SU-DHL-6 (cell line): ENCODE measurements at regions not wholly inside any gene's neighbourhood (a gene's known extent, or its start where the extent isn't known, plus 50 kb on each side); places are given as distances from the start of the nearest gene placed in this dataset.

Source experiments
- H2AFZ ChIP-seq: fragments of 200-600 bp; sonication (generic); 2 replicates; pipeline ENCODE4 v1.6.1; 2014; ENCODE audit warnings: low read depth, mild to moderate bottlenecking, moderate library complexity, mixed read lengths, antibody characterized with exemption, low read length; ENCODE audit not compliant: severe bottlenecking
- H3F3A ChIP-seq: fragments of 200-600 bp; shearing (Covaris generic); 2 replicates; pipeline ENCODE4 v1.6.0; 2016; ENCODE audit warnings: antibody characterized with exemption, mild to moderate bottlenecking; ENCODE audit not compliant: insufficient read depth
- H3K27ac ChIP-seq: fragments of 200-600 bp; sonication (generic); 2 replicates; pipeline ENCODE4 v1.5.1; 2016; ENCODE audit warnings: low read depth, mild to moderate bottlenecking, low read length, moderate library complexity, mixed read lengths
- H3K27me3 ChIP-seq: fragments of 200-600 bp; sonication (generic), shearing (Covaris generic); 2 replicates; pipeline ENCODE4 v1.6.0; 2014; ENCODE audit warnings: mild to moderate bottlenecking, low read length
- H3K36me3 ChIP-seq: fragments of 200-600 bp; sonication (generic); 2 replicates; pipeline ENCODE4 v1.6.1; 2014; ENCODE audit warnings: mild to moderate bottlenecking, low read length, mixed read lengths
- H3K4me2 ChIP-seq: fragments of 300-600, 200-600 bp; shearing (Covaris generic), sonication (generic); 2 replicates; pipeline ENCODE4 v1.6.0; 2014; ENCODE audit warnings: low read length, low read depth, mild to moderate bottlenecking; ENCODE audit not compliant: poor library complexity, severe bottlenecking
- H3K4me3 ChIP-seq: fragments of 200-600 bp; sonication (generic); 2 replicates; pipeline ENCODE4 v1.5.1; 2014; ENCODE audit warnings: antibody characterized with exemption, low read length, mild to moderate bottlenecking, mixed read lengths; ENCODE audit not compliant: insufficient read depth, poor library complexity, severe bottlenecking
- H3K79me2 ChIP-seq: fragments of 200-600 bp; sonication (generic); 2 replicates; pipeline ENCODE4 v1.6.1; 2014; ENCODE audit warnings: mild to moderate bottlenecking, low read length, moderate library complexity; ENCODE audit not compliant: insufficient read depth
- H3K9ac ChIP-seq: fragments of 200-600 bp; sonication (generic); 2 replicates; pipeline ENCODE4 v1.7.0; 2014; ENCODE audit warnings: mild to moderate bottlenecking, low read length
- H3K9me2 ChIP-seq: fragments of 200-600 bp; sonication (generic); replicated peaks from 2 replicates; pipeline ENCODE4 v1.6.1; 2014; ENCODE audit warnings: low read length; ENCODE audit not compliant: insufficient read depth
- H3K9me3 ChIP-seq: fragments of 200-600 bp; sonication (generic); 2 replicates; pipeline ENCODE4 v1.6.1; 2014; ENCODE audit warnings: low read length, mixed read lengths; ENCODE audit not compliant: insufficient read depth
- H4K20me1 ChIP-seq: fragments of 200-600 bp; sonication (generic); 2 replicates; pipeline ENCODE4 v1.6.1; 2014; ENCODE audit warnings: low read depth, mild to moderate bottlenecking, antibody characterized with exemption, low read length, moderate library complexity, mixed read lengths
- EZH2phosphoT487 ChIP-seq: fragments of 200-600 bp; sonication (generic), shearing (Covaris generic); conservative IDR thresholded peaks from 2 replicates; pipeline ENCODE4 v1.6.1; 2018; ENCODE audit warnings: mild to moderate bottlenecking, antibody characterized with exemption, low read length, moderate library complexity, mixed read lengths
- TF ChIP-seq, protein P1 (sequence below): fragments of 200-600 bp; sonication (generic); IDR thresholded peaks from one replicate; pipeline ENCODE4 v1.5.1; 2017; ENCODE audit warnings: antibody characterized with exemption, mild to moderate bottlenecking, low read length, moderate library complexity; ENCODE audit not compliant: insufficient read depth, poor library complexity, severe bottlenecking

- TF ChIP-seq EZH2phosphoT487: no peak
- TF ChIP-seq, protein P1, sequence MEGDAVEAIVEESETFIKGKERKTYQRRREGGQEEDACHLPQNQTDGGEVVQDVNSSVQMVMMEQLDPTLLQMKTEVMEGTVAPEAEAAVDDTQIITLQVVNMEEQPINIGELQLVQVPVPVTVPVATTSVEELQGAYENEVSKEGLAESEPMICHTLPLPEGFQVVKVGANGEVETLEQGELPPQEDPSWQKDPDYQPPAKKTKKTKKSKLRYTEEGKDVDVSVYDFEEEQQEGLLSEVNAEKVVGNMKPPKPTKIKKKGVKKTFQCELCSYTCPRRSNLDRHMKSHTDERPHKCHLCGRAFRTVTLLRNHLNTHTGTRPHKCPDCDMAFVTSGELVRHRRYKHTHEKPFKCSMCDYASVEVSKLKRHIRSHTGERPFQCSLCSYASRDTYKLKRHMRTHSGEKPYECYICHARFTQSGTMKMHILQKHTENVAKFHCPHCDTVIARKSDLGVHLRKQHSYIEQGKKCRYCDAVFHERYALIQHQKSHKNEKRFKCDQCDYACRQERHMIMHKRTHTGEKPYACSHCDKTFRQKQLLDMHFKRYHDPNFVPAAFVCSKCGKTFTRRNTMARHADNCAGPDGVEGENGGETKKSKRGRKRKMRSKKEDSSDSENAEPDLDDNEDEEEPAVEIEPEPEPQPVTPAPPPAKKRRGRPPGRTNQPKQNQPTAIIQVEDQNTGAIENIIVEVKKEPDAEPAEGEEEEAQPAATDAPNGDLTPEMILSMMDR: no peak
- H3K36me3 ChIP-seq: no peaks in the 10 kb centered on the region
- no peak overlapping the region for H3K4me3 ChIP-seq
- H4K20me1 ChIP-seq: no peaks in the 10 kb centered on the region
- H3K9me2 ChIP-seq: no peaks in the 10 kb centered on the region
- H3K79me2 ChIP-seq: no peaks in the 10 kb centered on the region
- no peaks in the 10 kb centered on the region for H3K27me3 ChIP-seq
- H3F3A ChIP-seq: no peaks in the 10 kb centered on the region
- no peak overlapping the region for H3K4me2 ChIP-seq
- no peak overlapping the region for H3K9ac ChIP-seq
- H3K9me3 ChIP-seq: no peaks in the 10 kb centered on the region
- H2AFZ ChIP-seq: no peak overlapping the region
- H3K27ac ChIP-seq: no peak overlapping the region
Observed at GRCh38 chr13:84433024-84433423, 550.8 kb upstream of the SLITRK1 start.

- no peak overlapping the region for H3K4me2 ChIP-seq
- no peaks in the 10 kb centered on the region for H3K9me3 ChIP-seq
Observed at GRCh38 chr13:84431646-84432045, 549.4 kb upstream of the SLITRK1 start.

DNA sequence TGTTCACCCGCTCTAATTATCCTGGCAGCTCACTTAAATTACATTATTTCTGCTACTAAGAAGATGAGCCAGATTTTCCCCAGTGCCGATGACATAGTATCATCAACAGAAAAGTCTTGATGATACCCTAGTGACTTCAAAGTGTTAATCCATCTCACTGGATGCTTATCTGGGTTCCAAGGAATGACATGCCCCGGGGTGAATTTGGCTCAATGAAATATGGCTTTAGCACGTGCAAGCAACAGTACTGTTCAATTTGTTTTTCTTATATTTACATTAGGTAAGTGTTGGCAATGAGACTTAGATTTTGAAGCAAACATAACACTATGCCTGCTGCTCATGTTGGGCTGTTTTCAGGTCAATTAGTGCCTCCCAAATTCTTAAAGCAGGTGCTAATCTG is 548.2 kb upstream of the SLITRK1 start:
- TF ChIP-seq, protein P1: no peak
- TF ChIP-seq EZH2phosphoT487: no peak
- Histone ChIP-seq H3K9ac (no peak overlapping the region), H3K27me3 (no peaks in the 10 kb centered on the region), H3K4me2 (no peak overlapping the region), H4K20me1 (no peaks in the 10 kb centered on the region), H3K4me3 (no peak overlapping the region), H3K79me2 (no peaks in the 10 kb centered on the region), H3K27ac (no peak overlapping the region), H3F3A (no peaks in the 10 kb centered on the region), H2AFZ (no peak overlapping the region), H3K36me3 (no peaks in the 10 kb centered on the region), H3K9me3 (no peaks in the 10 kb centered on the region), H3K9me2 (no peaks in the 10 kb centered on the region)

More at GRCh38 chr13:84431646-84432045, 549.4 kb upstream of the SLITRK1 start:
- Histone ChIP-seq H3K27me3 (no peaks in the 10 kb centered on the region), H3K79me2 (no peaks in the 10 kb centered on the region), H3F3A (no peaks in the 10 kb centered on the region), H3K36me3 (no peaks in the 10 kb centered on the region), H2AFZ (no peak overlapping the region), H4K20me1 (no peaks in the 10 kb centered on the region), H3K4me3 (no peak overlapping the region), H3K9me2 (no peaks in the 10 kb centered on the region), H3K9ac (no peak overlapping the region), H3K27ac (no peak overlapping the region)
- TF ChIP-seq, protein P1: no peak
- TF ChIP-seq EZH2phosphoT487: no peak
